SJCRH30 (cell line): ENCODE measurements at regions not wholly inside any gene's neighbourhood (a gene's known extent, or its start where the extent isn't known, plus 50 kb on each side); places are given as distances from the start of the nearest gene placed in this dataset.

Source experiments
- DNase-seq, 2 experiments: peaks; one replicate each; pipeline ENCODE4 v3.0.0-alpha.2; 2015 to 2020
- H3K27ac ChIP-seq: fragments of 250-450 bp; sonication (Bioruptor Pico); 2 replicates; pipeline ENCODE4 v1.5.1; 2020; ENCODE audit warnings: mild to moderate bottlenecking, moderate library complexity
- H3K27me3 ChIP-seq: fragments of 250-450 bp; sonication (Bioruptor Pico); 2 replicates; pipeline ENCODE4 v1.5.1; 2020; ENCODE audit warnings: mild to moderate bottlenecking, moderate library complexity
- H3K36me3 ChIP-seq: fragments of 250-450 bp; sonication (Bioruptor Pico); 2 replicates; pipeline ENCODE4 v1.5.1; 2020; ENCODE audit warnings: mild to moderate bottlenecking, moderate library complexity
- H3K4me1 ChIP-seq: fragments of 250-450 bp; sonication (Bioruptor Pico); 2 replicates; pipeline ENCODE4 v1.5.1; 2020; ENCODE audit warnings: mild to moderate bottlenecking, moderate library complexity
- H3K4me3 ChIP-seq: fragments of 250-450 bp; sonication (Bioruptor Pico); 2 replicates; pipeline ENCODE4 v1.5.1; 2020; ENCODE audit warnings: mild to moderate bottlenecking, moderate library complexity
- H3K9me3 ChIP-seq: fragments of 250-450 bp; sonication (Bioruptor Pico); replicated peaks from 2 replicates; pipeline ENCODE4 v1.5.1; 2020; ENCODE audit warnings: mild to moderate bottlenecking, moderate library complexity

DNA sequence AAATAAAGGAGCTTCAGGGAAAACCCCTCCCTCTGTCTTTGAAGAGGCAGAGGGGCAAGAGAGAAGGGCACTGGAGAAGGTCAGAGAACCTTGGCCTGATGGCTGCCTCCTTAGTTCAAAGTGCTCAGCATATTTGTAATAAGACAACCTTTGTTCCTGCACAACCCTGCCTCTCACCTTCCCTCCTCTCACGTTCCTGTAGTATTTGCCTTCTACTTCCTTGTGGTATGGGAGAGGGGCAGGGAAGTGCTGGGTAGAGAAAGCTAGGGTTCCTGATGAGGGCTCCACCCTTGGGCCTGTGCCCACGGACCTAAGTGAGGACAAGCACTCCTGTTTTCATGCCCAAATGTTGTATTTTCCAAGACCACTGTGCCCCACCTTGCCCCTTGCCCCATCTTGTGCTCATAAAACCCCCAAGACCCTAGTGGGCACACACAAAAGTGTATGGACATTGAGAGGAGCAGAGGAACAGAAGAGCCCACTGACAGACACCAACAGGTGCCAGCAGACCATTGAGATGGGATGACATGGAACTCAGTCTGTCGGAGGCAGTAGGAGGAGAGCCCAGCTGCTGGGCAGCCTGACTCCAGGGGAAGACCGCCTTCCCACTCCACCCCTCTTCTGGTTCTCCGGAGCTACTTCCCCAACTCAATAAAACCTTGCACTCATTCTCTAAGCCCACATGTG is 261.5 kb upstream of the CCDC196 start:
- peak; percentile 39 to 62 for DNase-seq
- no peak overlapping the region for H3K4me3 ChIP-seq
- H3K36me3 ChIP-seq, result no peaks in the 10 kb centered on the region
- no peaks in the 10 kb centered on the region for H3K27me3 ChIP-seq
- H3K27ac ChIP-seq, result no peak overlapping the region
- no peaks in the 10 kb centered on the region for H3K9me3 ChIP-seq
- no peaks in the 10 kb centered on the region for H3K4me1 ChIP-seq

DNA sequence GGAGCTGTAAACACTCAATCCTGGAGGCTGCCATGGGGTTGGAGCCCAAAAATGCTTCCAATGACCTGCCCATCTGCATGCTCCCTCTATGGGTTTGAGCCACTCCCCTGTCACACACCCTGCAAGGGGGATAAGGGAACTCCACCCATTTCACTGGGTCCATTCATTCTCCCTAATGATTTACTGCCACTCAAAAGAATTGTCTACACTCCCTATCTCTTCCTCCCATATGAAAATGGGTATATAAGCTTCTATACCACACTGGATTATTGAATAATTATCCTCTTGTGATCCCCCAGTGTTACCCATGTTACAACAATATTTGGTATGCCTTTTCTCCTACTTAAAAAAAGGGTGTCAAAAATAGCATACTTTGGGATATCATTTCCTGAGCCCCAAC is 260.8 kb upstream of the CCDC196 start:
- Histone ChIP-seq H3K4me3 (no peak overlapping the region), H3K27me3 (no peaks in the 10 kb centered on the region), H3K27ac (no peak overlapping the region), H3K9me3 (no peaks in the 10 kb centered on the region), H3K4me1 (no peaks in the 10 kb centered on the region), H3K36me3 (no peaks in the 10 kb centered on the region)
- DNase-seq, result no peak

DNA sequence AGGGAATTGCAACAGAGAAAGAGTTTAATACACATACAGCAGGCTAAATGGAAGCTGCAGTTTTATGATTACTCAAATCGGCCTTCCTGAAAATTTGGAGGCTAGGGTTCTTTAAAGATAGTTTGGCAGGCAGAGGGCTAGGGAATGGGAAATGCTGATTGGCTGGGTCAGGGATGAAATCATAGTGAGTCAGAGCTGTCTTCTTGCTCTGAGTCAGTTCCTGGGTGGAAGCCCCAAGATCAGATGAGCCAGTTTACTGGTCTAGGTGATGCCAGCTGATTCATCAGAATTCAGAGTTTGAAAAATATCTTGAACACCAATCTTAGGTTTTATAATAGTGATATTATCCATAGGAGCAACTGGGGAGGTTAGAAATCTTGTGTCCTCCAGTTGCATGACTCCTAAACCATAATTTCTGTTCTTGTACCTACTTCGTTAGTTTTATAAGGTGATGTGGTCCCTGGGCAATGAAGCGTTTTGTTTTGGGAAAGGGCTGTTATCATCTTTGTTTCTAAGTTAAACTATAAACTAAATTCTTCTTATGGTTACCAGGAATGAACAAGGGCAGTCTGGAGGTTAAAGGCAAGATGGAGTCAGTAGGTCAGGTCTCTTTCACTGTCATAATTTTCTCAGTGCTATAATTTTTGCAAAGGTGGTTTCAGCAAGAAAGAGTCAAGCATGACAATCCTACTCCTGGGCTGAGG is 257.8 kb upstream of the CCDC196 start:
- Histone ChIP-seq H3K27ac (no peak overlapping the region), H3K4me3 (no peak overlapping the region), H3K36me3 (no peaks in the 10 kb centered on the region), H3K4me1 (no peaks in the 10 kb centered on the region), H3K9me3 (no peaks in the 10 kb centered on the region), H3K27me3 (no peaks in the 10 kb centered on the region)
- no peak for DNase-seq

DNA sequence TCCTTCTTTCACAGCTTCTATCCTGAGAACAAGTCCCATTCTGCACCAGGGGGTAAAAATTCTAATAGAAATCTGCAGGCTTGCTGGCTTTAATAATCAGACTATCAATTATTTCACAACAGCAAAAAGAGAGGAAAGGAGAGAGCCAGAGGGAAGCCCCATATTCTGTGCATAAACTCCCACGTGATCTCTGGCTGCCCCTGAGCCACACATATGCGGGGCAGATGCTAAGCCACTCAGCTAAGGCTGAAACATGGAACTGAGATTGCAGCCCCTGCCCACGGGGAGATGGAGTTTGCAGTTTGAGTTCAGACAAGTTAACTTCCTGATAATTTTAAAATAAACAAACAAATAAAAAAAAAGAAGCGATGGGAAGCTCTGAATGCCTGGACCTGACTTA is 254.4 kb upstream of the CCDC196 start:
- no peak overlapping the region for H3K27ac ChIP-seq
- H3K4me3 ChIP-seq, result no peak overlapping the region
- no peaks in the 10 kb centered on the region for H3K4me1 ChIP-seq
- H3K9me3 ChIP-seq, result no peaks in the 10 kb centered on the region
- no peak for DNase-seq
- no peaks in the 10 kb centered on the region for H3K36me3 ChIP-seq
- no peaks in the 10 kb centered on the region for H3K27me3 ChIP-seq

DNA sequence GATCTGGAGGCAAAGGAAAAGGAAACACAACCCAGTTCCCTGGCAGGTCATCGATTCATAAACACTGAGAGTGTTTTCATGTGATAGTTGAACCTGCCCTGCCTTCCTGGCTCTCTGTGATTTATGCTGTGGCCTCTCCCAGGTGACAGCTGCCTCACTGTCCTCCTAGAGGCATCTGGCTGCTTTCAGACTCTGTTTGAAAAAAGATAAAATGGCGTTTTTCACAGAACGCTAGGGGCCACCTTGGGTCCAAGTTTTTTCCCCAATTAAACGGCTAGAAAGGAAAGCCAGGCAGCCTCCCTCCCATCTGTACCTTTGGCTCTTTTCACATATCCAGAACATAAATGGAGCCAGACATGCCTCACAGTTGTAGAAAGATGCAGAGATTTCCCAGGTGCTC is 252.6 kb upstream of the CCDC196 start:
- H3K9me3 ChIP-seq, result no peaks in the 10 kb centered on the region
- H3K4me3 ChIP-seq, result no peak overlapping the region
- DNase-seq, result no peak
- no peaks in the 10 kb centered on the region for H3K36me3 ChIP-seq
- H3K4me1 ChIP-seq, result no peaks in the 10 kb centered on the region
- H3K27ac ChIP-seq, result no peak overlapping the region
- H3K27me3 ChIP-seq, result no peaks in the 10 kb centered on the region

DNA sequence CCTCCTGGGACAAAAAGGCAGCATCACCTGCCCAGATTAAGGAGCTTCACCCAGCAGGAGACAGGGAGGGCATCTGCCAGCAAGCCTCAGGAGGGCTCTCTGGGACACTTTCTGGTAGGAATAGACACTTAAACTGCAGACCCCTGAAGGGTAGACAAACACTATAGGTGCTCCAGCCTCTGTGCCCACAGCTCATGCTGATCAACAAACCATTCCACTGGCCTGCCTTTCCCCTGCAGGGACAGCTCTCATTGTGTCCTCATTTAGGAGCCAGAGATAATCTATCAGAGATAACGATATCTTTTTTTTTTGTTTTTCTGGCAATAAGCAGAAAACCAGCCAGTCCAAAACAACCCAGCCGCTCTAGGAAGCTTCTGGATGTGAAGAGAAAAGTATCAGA is 251.8 kb upstream of the CCDC196 start:
- DNase-seq, result no peak
- Histone ChIP-seq H3K9me3 (no peaks in the 10 kb centered on the region), H3K27me3 (no peaks in the 10 kb centered on the region), H3K27ac (no peak overlapping the region), H3K4me1 (no peaks in the 10 kb centered on the region), H3K36me3 (no peaks in the 10 kb centered on the region), H3K4me3 (no peak overlapping the region)

DNA sequence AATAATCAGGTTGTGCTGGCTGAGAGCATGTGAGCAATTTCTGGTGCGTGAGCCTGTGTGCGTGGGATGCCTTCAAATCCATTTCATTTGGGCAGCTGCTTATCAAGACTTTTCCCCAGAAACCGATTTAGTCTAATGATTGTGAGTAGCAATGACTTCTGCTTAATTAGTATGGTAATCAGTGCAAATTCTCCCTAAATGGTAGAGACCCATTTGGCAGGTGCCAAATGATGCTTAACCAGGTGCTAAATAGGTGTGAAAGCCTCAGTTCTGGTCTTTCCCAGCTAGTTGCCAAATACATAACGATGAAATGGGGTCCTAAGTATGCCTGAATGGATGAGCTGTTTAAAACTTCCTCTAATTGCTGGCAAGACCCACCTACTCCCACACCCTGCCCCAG is 248.4 kb upstream of the CCDC196 start:
- H3K9me3 ChIP-seq, result no peaks in the 10 kb centered on the region
- DNase-seq, result no peak
- H3K36me3 ChIP-seq, result no peaks in the 10 kb centered on the region
- H3K4me3 ChIP-seq, result no peak overlapping the region
- H3K27ac ChIP-seq, result no peak overlapping the region
- no peaks in the 10 kb centered on the region for H3K4me1 ChIP-seq
- no peaks in the 10 kb centered on the region for H3K27me3 ChIP-seq

DNA sequence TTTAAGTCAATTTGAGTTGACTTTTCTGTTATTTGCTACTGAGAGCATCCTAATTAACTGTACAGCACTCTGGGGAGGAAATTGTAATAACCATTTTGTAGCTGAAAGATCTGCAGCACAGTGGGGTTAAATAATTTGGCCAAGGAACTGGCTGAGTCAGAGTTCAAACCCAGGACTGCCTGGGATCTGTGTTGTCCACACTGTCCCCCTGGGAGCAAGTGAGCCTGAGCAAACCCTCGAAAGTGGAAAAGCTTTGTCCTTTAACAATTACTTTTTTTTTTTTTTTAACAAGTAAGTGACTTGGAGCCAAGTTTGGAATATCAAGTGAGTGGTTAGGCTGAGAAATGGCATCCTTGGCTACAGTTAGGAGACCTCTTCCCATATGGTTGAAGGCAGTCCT is 247.2 kb upstream of the CCDC196 start:
- Histone ChIP-seq H3K27ac (no peak overlapping the region), H3K27me3 (no peaks in the 10 kb centered on the region), H3K36me3 (no peaks in the 10 kb centered on the region), H3K9me3 (no peaks in the 10 kb centered on the region), H3K4me3 (no peak overlapping the region), H3K4me1 (no peaks in the 10 kb centered on the region)
- no peak for DNase-seq

DNA sequence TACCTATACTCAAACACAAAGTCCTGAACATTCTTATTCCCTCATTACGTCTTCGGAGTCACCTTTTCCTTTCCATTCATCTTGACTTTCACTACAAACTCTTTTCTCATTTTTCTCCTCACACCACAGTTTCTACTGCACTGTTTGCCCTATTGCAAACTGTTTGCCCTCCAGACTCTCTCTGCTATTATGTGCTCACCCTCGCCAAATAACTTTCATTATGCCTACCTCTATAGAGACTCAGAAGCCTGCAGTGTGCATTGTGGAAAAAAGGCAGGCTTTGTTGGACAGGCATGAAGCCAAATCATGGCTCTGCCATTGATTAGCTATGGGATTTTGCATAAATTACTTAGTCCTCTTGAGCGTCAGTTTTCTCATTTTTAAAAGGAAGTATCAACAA is 246.6 kb upstream of the CCDC196 start:
- Histone ChIP-seq H3K27me3 (no peaks in the 10 kb centered on the region), H3K36me3 (no peaks in the 10 kb centered on the region), H3K4me1 (no peaks in the 10 kb centered on the region), H3K4me3 (no peak overlapping the region), H3K9me3 (no peaks in the 10 kb centered on the region), H3K27ac (no peak overlapping the region)
- DNase-seq, result no peak

DNA sequence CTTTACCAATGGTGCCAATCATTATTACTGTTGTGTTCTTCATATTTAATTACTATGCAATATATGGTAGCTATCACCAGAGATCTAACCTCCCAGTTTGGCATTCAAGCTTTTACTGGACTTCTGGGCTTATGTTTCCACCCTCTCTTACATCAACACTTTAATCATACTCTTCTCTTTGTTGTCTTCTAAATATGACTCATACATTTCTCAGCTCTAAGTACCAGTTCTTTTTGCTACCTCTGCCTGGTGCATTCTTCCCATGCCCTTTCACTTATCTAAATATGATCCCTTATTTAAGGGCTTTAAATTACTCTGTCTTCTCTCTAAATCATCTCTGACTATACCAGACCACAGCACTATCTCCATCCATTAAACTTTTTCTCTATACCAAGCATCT is 246.1 kb upstream of the CCDC196 start:
- DNase-seq, result no peak
- H3K27ac ChIP-seq, result no peak overlapping the region
- no peaks in the 10 kb centered on the region for H3K4me1 ChIP-seq
- no peak overlapping the region for H3K4me3 ChIP-seq
- H3K27me3 ChIP-seq, result no peaks in the 10 kb centered on the region
- H3K36me3 ChIP-seq, result no peaks in the 10 kb centered on the region
- no peaks in the 10 kb centered on the region for H3K9me3 ChIP-seq

DNA sequence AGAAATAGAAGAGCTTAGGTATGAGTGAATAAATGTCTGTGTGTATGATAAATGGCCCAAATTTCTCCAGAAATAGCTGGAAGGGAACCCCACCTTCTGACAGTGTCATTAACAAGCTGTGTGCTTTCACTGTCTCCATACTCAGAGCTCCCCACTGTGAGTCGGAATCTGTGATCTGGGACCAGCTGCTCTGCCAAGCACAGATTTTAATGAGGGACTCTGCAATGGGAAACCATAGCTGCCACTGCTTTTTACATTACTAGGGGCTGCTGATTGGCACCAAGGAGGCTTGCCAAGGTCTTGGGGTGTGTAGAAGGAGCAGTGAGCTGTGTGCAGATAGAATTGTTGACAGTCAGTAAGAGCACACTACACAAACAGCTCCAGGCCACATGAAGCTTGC is 244.2 kb upstream of the CCDC196 start:
- Histone ChIP-seq H3K27ac (no peak overlapping the region), H3K9me3 (no peaks in the 10 kb centered on the region), H3K27me3 (no peaks in the 10 kb centered on the region), H3K4me1 (no peaks in the 10 kb centered on the region), H3K36me3 (no peaks in the 10 kb centered on the region), H3K4me3 (no peak overlapping the region)
- no peak for DNase-seq

DNA sequence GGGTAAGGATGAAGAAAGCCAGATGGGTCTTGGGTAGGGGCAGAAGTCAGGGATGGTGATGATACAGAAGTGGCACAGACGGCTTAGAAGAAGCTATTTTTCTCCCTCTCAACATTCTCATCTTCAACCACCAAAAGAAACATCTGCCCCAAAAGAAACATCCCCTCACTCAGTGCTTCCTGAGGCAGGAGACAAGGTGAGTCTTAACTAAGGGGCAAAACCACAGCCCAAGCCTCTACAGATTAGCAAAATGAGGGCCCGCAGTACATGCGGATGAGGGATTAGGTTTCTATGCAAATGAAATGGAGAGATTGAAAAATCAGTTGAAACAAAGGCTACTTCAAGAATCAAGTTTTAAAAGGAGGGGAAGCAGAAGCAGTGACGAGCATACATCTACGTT is 241.3 kb upstream of the CCDC196 start:
- H3K9me3 ChIP-seq, result no peaks in the 10 kb centered on the region
- H3K4me1 ChIP-seq, result no peaks in the 10 kb centered on the region
- H3K4me3 ChIP-seq, result no peak overlapping the region
- H3K27ac ChIP-seq, result no peak overlapping the region
- H3K36me3 ChIP-seq, result no peaks in the 10 kb centered on the region
- DNase-seq, result no peak
- H3K27me3 ChIP-seq, result no peaks in the 10 kb centered on the region

DNA sequence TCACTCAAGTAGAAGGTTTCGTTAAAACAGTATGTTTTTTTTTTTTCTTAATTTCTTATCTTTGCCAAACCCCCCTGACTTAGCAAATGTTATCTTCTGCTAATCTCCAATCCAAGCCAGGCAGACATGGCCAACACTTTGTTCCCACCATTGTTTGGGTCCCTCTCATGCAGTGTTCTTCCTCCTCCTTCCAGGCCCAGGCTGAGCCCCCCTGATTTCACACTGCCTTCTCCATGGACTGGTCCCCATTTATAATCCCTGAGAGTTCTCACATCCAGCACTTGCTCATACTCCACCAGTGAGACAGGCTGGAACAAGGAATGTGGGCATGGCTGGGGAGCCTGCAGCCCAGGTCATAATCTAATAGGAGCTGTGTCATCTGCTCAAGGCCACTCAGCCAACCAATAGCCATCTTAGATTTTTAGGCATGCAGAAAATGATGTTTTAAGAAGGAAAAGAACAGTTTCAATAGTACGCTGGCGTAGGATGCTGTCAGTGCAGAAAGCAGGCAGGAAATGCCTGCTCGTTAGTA is 238.4 kb upstream of the CCDC196 start:
- H3K27ac ChIP-seq, result no peak overlapping the region

DNA sequence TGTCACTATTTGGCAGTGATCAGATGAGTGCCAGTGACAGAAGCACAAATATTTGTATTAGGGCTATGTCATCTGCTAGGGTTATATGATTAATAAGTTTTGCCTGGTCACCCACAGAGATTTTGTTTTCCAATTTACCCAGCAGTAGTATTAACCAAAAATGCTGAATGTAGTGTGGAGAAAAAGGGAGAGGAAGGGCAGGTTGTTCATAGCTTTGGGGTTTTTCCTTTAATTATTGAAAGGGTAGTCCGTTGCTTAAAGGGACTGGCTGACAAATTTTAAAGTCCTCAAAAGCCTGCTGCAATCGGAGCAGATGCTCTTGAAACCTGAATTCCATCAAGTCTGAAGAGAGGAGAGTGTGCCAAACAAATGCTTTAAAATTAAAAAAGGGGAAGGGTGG is 237.9 kb upstream of the CCDC196 start:
- no peaks in the 10 kb centered on the region for H3K27me3 ChIP-seq
- no peaks in the 10 kb centered on the region for H3K4me1 ChIP-seq
- H3K27ac ChIP-seq, result no peak overlapping the region
- no peaks in the 10 kb centered on the region for H3K9me3 ChIP-seq
- DNase-seq, result no peak
- no peak overlapping the region for H3K4me3 ChIP-seq
- no peaks in the 10 kb centered on the region for H3K36me3 ChIP-seq

More for the DNA sequence above, 238.4 kb upstream of the CCDC196 start:
- Histone ChIP-seq H3K27me3 (no peaks in the 10 kb centered on the region), H3K36me3 (no peaks in the 10 kb centered on the region), H3K9me3 (no peaks in the 10 kb centered on the region), H3K4me3 (no peak overlapping the region), H3K4me1 (no peaks in the 10 kb centered on the region)
- DNase-seq, result no peak

DNA sequence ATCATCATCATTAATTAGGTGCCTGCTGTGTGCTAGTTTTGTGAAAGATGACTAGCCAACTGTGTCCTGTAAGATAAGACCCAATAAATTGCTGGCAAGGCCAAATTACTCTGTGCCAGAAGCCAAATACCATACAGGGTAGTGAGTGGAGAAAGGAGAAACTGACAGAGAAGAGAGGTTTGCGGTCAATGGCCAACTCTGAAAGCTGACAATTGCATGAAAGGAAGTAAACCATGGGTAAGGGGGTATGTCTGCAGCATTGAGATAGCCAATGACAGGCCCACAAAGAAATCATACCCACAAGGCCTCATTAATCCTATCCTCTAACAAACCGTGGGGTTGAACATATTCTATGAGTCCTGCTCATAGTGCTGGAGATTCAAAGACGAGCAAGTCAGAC is 236.6 kb upstream of the CCDC196 start:
- Histone ChIP-seq H3K27ac (no peak overlapping the region), H3K4me3 (no peak overlapping the region), H3K36me3 (no peaks in the 10 kb centered on the region), H3K27me3 (no peaks in the 10 kb centered on the region), H3K4me1 (no peaks in the 10 kb centered on the region), H3K9me3 (no peaks in the 10 kb centered on the region)
- no peak for DNase-seq

DNA sequence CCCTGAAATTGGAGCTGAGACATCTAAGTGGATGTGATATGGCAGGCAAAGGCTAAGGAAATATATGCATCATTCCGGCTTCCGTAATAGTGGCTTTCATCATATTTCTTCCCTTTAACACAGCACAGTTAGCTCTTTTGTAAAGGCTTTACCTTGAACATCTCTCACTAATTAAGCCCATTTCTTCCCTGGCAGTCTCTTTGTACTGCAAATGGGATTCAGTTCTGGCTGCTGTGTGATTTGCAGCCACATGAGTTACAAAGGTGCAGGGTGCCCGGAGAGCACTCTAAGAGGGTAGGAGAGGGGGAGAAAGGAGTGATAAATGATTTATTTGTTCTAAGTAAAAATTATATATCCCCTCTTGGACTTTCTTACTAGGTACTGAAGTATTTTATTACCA is 232.1 kb upstream of the CCDC196 start:
- Histone ChIP-seq H3K27ac (no peak overlapping the region), H3K36me3 (no peaks in the 10 kb centered on the region), H3K27me3 (no peaks in the 10 kb centered on the region), H3K4me1 (no peaks in the 10 kb centered on the region), H3K9me3 (no peaks in the 10 kb centered on the region), H3K4me3 (no peak overlapping the region)
- no peak for DNase-seq
